Endodermal cell (in vitro differentiated cells): ENCODE measurements at regions not wholly inside any gene's neighbourhood (a gene's known extent, or its start where the extent isn't known, plus 50 kb on each side); places are given as distances from the start of the nearest gene placed in this dataset.

Source experiments
- DNase-seq: peaks from one replicate; pipeline ENCODE4 v3.0.0-alpha.2; 2017
- H3K27ac ChIP-seq: 2 replicates; pipeline ENCODE4 v1.5.1; 2013; ENCODE audit warnings: mild to moderate bottlenecking, low read depth, low read length, moderate library complexity
- H3K27me3 ChIP-seq: 2 replicates; pipeline ENCODE4 v1.6.1; 2013; ENCODE audit warnings: mild to moderate bottlenecking, low read length, moderate library complexity; ENCODE audit not compliant: insufficient read depth, control insufficient read depth, poor library complexity, severe bottlenecking
- H3K36me3 ChIP-seq: 2 replicates; pipeline ENCODE4 v1.7.0; 2013; ENCODE audit warnings: mild to moderate bottlenecking, low read length, moderate library complexity; ENCODE audit not compliant: control insufficient read depth, insufficient read depth
- H3K4me1 ChIP-seq: one replicate; pipeline ENCODE4 v1.7.0; 2013; ENCODE audit warnings: low read length; ENCODE audit not compliant: control insufficient read depth, insufficient read depth
- H3K4me3 ChIP-seq: 2 replicates; pipeline ENCODE4 v1.5.1; 2013; ENCODE audit warnings: mild to moderate bottlenecking, low read length, moderate library complexity
- H3K9ac ChIP-seq: 2 replicates; pipeline ENCODE4 v1.6.1; 2013; ENCODE audit warnings: mild to moderate bottlenecking, low read length, moderate library complexity; ENCODE audit not compliant: poor library complexity, severe bottlenecking; ENCODE audit errors: extremely low read depth
- H3K9me3 ChIP-seq: 2 replicates; pipeline ENCODE4 v1.6.1; 2013; ENCODE audit warnings: mild to moderate bottlenecking, low read length, moderate library complexity; ENCODE audit not compliant: control insufficient read depth
- H3K27ac Mint-ChIP-seq: 2 replicates; pipeline ENCODE4 v1.8.0; 2020; ENCODE audit warnings: mixed read lengths
- H3K27me3 Mint-ChIP-seq: 2 replicates; pipeline ENCODE4 v1.8.0; 2021; ENCODE audit warnings: mild to moderate bottlenecking, mixed read lengths; ENCODE audit not compliant: insufficient read depth
- H3K36me3 Mint-ChIP-seq: 2 replicates; pipeline ENCODE4 v1.8.0; 2020; ENCODE audit warnings: low read depth, mixed read lengths
- H3K4me1 Mint-ChIP-seq: 2 replicates; pipeline ENCODE4 v1.8.0; 2020; ENCODE audit warnings: mixed read lengths
- H3K4me3 Mint-ChIP-seq: 2 replicates; pipeline ENCODE4 v1.8.0; 2020; ENCODE audit warnings: mild to moderate bottlenecking, moderate library complexity, mixed read lengths
- H3K9me3 Mint-ChIP-seq: 2 replicates; pipeline ENCODE4 v1.8.0; 2020; ENCODE audit warnings: mild to moderate bottlenecking, mixed read lengths
- CTCF ChIP-seq: fragments of 200-600 bp; sonication (generic); conservative IDR thresholded peaks from 2 replicates; pipeline ENCODE4 v1.5.0; 2021; ENCODE audit warnings: antibody characterized with exemption, mild to moderate bottlenecking
- WGBS, 2 experiments: methylation state at CpG; one replicate each; pipeline versions ENCODE4 v1.1.5 to v1.1.7; 2013; ENCODE audit warnings: missing lambda C conversion rate in 2 of 2, mixed read lengths in 1 of 2; ENCODE audit not compliant: insufficient coverage in 1 of 2, insufficient read length in 1 of 2; 5-methylcytosine and 5-hydroxymethylcytosine counted together

DNA sequence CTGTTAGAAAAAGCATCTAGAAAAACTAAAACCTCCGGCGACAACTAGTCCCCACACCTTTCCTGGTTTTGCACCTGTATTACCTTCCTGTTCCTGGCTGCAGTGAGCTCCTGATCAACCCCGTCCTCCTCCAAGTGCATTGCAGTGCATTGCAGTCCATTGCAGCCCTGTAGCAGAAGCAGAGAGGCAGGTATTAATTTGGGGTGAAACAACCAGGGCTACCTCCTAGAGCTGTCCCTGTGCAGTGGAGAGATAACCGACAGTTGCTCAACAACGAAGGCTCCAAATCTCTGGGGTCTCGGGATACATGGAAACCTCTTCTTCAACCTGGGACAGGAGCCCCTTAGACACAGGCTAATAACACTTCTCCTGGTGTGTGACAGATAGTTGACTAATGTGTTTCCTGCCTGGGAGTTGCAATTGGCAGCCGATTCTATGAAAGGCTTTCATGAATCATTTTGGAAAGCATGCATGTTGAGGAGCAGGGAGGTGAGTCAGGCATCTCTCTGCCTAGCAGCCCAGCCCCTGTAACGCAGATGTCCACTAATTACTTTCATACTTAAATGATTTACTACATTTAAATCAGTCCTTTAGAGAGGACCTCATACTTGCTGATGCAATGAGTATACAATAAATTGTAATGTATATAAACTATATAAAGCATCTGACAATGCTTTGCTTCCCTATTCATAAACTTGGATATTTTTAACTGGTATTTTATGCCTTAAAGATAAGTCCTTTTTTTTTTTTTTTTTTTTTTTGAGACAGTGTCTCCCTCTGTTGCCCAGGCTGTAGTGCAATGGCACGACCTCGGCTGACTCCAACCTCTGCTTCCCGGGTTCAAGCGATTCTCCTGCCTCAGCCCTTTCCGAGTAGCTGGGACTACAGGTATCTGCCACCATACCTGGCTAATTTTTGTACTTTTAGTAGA lies 59.0 kb downstream of the PRR15 start:
- Mint-ChIP-seq H3K9me3 (peaks cover 2% of the 10 kb centered on the region), H3K4me3 (no peak overlapping the region), H3K4me1 (peaks cover 5% of the 10 kb centered on the region), H3K27me3 (no peaks in the 10 kb centered on the region), H3K36me3 (no peaks in the 10 kb centered on the region), H3K27ac (no peak overlapping the region)
- WGBS, 2 experiments, result 91% methylated on average over 5 to 13 of the region's 13 CpGs
- Histone ChIP-seq H3K9ac (no peak overlapping the region), H3K27me3 (peaks cover 4% of the 10 kb centered on the region), H3K9me3 (peaks cover 18% of the 10 kb centered on the region), H3K4me1 (no peaks in the 10 kb centered on the region), H3K4me3 (no peak overlapping the region), H3K27ac (no peak overlapping the region), H3K36me3 (no peaks in the 10 kb centered on the region)
- TF ChIP-seq CTCF, result no peak
- DNase-seq, result no peak

GRCh38 chr7:29623973-29624372 lies 60.3 kb downstream of the PRR15 start:
- Mint-ChIP-seq H3K27ac (no peak overlapping the region), H3K4me1 (peaks cover 5% of the 10 kb centered on the region), H3K9me3 (no peaks in the 10 kb centered on the region), H3K36me3 (no peaks in the 10 kb centered on the region), H3K27me3 (no peaks in the 10 kb centered on the region), H3K4me3 (no peak overlapping the region)
- H3K9me3 ChIP-seq, result peaks cover 4% of the 10 kb centered on the region
- H3K4me3 ChIP-seq, result no peak overlapping the region
- TF ChIP-seq CTCF, result no peak
- no peak overlapping the region for H3K27ac ChIP-seq
- no peaks in the 10 kb centered on the region for H3K4me1 ChIP-seq
- 95 to 100% methylated on average over 1 to 2 of the region's 2 CpGs for WGBS, 2 experiments
- no peak for DNase-seq
- H3K9ac ChIP-seq, result no peak overlapping the region
- peaks cover 4% of the 10 kb centered on the region for H3K27me3 ChIP-seq
- no peaks in the 10 kb centered on the region for H3K36me3 ChIP-seq

GRCh38 chr7:29626730-29627129 lies 63.1 kb downstream of the PRR15 start:
- 85 to 100% methylated on average over 2 of the region's 2 CpGs for WGBS, 2 experiments
- Histone ChIP-seq H3K36me3 (no peaks in the 10 kb centered on the region), H3K9me3 (no peaks in the 10 kb centered on the region), H3K4me3 (no peak overlapping the region), H3K27me3 (peaks cover 4% of the 10 kb centered on the region), H3K9ac (no peak overlapping the region), H3K27ac (no peak overlapping the region), H3K4me1 (no peaks in the 10 kb centered on the region)
- H3K27me3 Mint-ChIP-seq, result no peaks in the 10 kb centered on the region
- no peaks in the 10 kb centered on the region for H3K9me3 Mint-ChIP-seq
- no peaks in the 10 kb centered on the region for H3K36me3 Mint-ChIP-seq
- no peak overlapping the region for H3K27ac Mint-ChIP-seq
- no peaks in the 10 kb centered on the region for H3K4me1 Mint-ChIP-seq
- DNase-seq, result no peak
- no peak for TF ChIP-seq CTCF
- no peak overlapping the region for H3K4me3 Mint-ChIP-seq
